HG03097 (cell line): ENCODE measurements at regions not wholly inside any gene's neighbourhood (a gene's known extent, or its start where the extent isn't known, plus 50 kb on each side); places are given as distances from the start of the nearest gene placed in this dataset.
"Not testable (repeated sequence)": the region's sequence is repeated elsewhere in the genome, so short reads cannot be mapped to it uniquely, and the experiment has no call there.

Experiments used
- ATAC-seq: cut with Tn5 transposase; IDR thresholded peaks from one replicate; pipeline ENCODE4 v1.9.1; 2021; ENCODE audit not compliant: unreplicated experiment, low FRiP score

- not testable (repeated sequence) for ATAC-seq
Measured at GRCh38 chr7:76971201-76971600, 61.0 kb downstream of the SPDYE17 start.

DNA sequence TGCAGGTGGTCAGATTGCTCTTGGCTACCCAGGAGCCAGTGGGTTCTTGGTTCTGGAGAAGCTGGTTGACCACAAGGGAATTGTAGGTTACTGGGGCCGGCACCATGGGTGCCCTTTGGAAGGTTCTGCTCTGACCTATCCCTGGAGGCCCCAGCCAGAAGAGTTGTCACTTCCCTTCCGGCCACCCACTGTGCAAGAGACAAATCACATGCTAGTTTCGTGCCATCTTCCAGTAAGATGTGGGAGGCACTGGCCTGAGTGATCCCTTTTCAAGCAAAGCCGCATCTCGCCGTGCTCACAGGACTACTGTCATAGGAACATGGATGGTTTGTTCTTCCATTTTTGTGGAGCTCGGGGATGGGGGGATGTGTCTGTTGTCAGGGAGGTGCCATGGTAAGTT lies 62.3 kb downstream of the SPDYE17 start:
- not testable (repeated sequence) for ATAC-seq

- not testable (repeated sequence) for ATAC-seq
Measured at GRCh38 chr7:76965731-76966548, 66.2 kb downstream of the SPDYE17 start.

GRCh38 chr7:76964050-76964449 lies 68.1 kb downstream of the SPDYE17 start:
- not testable (repeated sequence) for ATAC-seq

DNA sequence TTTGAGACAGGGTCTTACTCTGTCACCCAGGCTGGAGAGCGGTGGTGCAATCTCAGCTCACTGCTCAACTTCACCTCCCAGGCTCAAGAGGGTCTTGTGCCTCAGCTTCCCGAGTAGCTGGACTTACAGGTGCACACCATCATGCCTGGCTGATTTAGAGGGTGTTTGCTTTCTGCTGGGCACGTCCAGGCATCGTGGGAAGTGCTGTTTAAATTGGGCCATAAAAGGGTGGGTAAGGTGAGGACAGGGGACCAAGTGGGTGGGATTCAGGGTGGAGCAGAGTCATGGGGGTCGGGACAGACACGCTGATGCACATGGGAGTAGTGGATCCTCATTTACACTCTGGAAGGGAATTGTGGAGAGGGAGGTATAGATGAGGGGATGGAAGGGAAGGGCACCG lies 69.1 kb downstream of the SPDYE17 start:
- ATAC-seq, result not testable (repeated sequence)

GRCh38 chr7:76960400-76960986 lies 71.7 kb downstream of the SPDYE17 start:
- ATAC-seq, result not testable (repeated sequence)

DNA sequence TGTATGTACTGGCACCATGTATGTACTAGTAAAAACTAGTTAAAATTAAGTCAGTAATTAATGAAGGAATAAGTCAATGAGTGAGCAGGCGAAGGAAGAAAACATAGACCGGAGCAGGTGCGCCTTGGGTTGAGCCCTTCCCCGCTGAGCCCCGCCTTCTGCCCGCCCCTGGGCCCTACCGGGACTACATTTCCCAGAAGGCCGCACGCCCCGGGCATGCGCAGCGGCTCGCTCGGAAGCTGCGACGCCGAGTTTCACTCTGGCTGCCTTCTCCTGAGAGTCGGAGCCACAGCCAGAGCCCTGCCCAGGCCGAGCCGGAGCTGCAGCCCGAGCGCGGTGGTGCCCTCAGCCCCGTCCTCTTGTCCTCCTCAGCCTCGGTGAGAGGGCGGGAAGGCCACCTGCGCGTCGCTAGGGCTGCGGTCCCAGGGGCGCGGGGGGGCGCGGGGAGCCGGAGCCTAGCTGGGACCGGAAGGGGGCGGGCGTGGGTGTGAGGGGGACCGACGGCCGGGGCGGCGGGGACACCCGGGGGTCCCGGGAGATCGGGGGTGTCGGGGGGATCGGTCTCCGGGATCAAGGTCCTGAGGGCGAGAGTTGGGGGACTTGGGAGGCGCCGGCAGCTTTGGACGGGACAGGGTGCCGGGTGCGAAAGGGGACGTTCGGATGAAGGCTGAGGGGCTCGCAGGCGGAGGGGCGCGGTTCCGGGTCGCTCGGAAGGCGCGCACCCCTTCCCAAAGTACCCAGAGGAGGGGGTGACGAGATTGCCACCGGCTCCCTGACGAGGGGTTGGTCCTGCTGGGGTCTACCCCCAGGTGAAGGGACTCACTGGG lies 72.4 kb downstream of the SPDYE17 start:
- ATAC-seq, result peak; percentile 95

DNA sequence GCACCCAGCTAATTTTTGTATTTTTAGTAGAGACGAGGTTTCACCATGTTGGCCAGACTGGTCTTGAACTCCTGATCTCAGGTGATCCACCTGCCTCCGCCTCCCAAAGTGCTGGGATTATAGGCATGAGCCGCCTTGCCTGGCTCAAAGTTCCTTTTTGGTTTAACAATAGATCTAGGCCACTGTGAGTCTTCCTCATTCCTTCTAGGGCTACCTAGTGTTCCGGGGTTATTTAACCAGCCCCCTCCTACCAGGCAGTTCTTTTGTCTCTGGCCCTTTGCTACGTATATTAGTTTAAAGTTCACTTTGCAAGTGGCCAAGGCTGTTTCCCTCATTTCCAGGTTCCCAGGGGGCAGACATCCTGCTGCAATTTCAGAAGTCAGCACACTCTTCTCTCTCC lies 75.6 kb downstream of the SPDYE17 start:
- not testable (repeated sequence) for ATAC-seq

- not testable (repeated sequence) for ATAC-seq
Measured at GRCh38 chr7:76955124-76955523, 77.0 kb downstream of the SPDYE17 start.

DNA sequence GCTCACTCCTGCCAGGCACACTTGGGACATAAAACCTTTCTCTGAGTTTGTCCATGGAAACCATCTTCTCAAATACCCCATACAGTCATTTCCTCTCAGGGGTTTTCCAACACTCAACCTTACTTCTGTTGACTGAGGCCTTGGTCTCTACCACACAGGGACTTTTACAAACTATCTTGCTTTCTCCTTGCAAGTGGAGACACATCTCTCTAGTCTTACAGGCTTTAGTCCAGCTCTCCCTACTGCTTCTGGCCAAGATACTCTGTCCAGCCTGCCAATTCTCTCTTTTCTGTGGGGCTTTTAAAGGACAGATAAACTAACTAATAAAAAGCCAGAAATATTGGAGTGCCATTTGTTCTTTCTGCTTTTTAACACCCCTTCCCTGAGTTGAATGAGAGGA lies 87.6 kb downstream of the SPDYE17 start:
- ATAC-seq, result peak; percentile 53

DNA sequence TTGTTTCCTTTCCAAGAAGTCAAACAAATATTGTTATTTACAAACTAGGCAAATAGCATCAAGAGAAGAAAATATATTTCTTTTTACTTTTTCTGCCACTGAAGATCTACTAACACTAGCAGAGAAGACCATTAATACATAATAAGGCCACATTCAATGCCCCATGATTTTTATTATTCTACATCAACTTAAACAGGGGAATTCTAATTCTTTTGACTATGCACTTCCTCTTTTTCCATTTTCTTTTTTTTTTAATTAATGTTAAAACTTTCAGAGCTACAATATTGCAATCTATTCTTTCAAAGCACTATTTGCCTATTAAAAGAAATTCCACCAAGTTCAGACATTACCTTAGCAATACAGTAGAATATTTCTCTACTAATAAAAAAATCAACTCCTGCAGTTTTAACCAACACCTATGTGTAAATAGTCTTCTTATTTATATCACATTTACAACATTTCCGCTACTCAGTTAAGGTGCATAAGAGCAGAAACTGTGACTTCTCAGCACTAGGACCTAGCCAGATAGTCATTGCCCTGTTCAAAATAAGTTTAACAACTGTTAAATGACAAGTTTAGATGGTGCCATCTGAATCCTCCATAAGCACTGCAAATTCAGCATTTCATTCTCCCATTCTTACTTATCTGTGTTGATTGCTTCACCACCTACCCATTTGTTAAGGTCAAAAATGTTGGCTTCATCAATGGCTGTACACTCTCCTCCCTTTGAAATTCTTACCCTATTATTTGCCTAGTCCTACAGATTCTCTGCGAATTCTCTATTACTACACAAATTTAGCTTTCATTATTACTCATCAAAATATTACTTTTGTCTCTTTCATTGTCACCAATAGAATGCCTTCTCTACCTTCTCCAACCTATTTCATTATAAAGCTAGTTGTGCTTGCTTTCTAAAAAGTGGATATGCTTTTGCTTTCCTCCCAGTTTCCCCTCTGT lies 90.1 kb downstream of the SPDYE17 start:
- not testable (repeated sequence) for ATAC-seq

DNA sequence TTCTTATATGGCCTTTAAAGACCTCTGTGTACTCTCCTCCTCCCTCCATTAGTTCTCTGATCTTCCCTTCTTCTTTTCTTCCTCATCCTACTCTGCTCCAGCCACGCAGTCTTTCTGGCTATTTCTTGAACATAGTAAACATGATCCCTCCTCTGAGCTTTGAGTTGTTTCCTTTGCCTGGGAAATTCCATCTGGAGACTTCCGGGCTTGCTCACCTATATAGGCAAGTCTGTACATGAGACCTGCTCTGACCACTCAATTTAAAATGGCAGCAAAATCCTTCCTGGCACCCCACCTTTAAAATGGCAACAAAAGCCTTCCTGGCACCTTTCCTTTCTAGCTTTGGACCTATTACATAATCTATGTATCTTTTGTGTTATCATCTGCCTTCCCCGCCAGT lies 94.4 kb downstream of the SPDYE17 start:
- not testable (repeated sequence) for ATAC-seq

- not testable (repeated sequence) for ATAC-seq
Measured at GRCh38 chr7:76937330-76937729, 94.8 kb downstream of the SPDYE17 start.

DNA sequence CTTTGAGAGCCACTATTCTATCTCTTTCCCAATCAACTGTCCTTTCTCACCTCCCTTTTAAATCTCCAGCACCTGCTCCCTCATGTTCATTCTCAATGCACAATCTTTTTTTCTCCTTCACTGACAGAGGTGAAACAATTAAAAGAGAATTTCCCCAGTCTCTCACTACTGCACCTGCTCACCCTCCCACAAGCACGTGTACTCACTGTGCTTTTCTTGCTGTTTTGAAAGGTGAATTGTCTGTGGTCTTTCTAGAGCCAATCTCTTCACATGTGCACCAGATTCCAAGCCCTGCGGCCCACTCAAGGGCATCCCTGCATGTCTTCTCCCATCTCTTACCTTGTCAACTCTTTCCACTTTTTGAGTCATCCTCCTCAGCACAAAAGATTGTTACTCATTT lies 95.8 kb downstream of the SPDYE17 start:
- not testable (repeated sequence) for ATAC-seq

DNA sequence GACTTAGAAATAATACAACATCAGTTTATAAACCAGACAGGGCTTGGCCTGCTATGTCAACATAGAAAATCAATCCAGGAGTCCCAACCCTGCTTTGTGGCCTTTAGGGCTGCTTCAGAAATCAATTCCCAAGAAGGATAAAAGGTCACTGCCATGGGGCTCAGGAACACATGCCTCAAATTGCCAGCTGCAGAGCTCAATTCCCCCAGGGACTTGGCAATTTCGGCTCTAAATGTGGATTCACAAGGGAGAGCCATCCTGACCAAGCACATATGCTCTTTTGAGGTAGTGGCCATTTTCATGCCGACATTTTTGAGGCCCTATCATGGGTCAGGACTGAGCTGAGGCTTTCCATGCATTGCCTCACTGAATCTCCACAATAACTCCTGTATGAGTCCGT lies 97.5 kb downstream of the SPDYE17 start:
- ATAC-seq, result not testable (repeated sequence)

DNA sequence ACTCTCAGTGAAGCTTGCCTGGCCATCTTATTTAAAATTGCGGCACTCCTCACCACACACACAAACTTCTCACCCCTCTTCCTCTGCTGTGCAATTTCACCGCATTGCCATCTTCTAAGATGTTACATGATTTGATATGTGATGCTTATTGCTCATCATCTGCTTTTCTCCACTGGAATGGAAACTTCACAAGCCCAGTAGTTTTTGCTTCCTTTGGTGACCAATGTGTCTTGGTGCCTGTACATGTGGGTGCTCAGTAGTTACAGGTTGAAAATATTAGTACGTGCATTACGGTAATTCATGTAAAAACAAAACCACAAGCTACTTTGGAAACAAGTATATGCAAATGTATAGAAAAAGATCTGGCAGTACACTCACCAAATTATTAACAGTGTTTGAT lies 99.2 kb downstream of the SPDYE17 start:
- not testable (repeated sequence) for ATAC-seq

GRCh38 chr7:76931441-76931840 lies 100.7 kb downstream of the SPDYE17 start:
- ATAC-seq, result not testable (repeated sequence)

DNA sequence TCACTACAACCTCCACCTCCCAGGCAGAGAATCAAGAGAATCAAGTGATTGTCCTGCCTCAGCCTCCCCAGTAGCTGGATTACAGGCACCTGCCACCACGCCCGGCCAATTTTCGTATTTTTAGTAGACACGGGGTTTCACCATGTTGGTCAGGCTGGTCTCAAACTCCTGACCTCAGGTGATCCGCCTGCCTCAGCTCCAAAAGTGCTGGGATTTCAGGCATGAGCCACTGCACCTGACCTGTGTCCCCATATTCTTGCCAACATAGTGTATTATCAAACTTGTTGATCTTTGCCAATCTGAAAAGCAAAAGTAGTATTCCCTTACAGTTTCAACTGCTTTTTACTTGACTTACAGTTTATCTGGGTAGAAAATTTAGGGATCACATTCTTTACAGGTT lies 101.7 kb downstream of the SPDYE17 start:
- not testable (repeated sequence) for ATAC-seq

- not testable (repeated sequence) for ATAC-seq
Measured at GRCh38 chr7:76928751-76929150, 103.4 kb downstream of the SPDYE17 start.
